IMR-90 (cell line): ENCODE measurements at regions not wholly inside any gene's neighbourhood (a gene's known extent, or its start where the extent isn't known, plus 50 kb on each side); places are given as distances from the start of the nearest gene placed in this dataset.
A peak's percentile ranks its signal among the peaks of the same experiment; 100 is the strongest.
"Not testable (repeated sequence)": the region's sequence is repeated elsewhere in the genome, so short reads cannot be mapped to it uniquely, and the experiment has no call there.

Experiments
- ATAC-seq: fragments of 200-7000 bp; cut with Tn5 transposase; 2 replicates; pipeline ENCODE4 v1.9.1; 2020; ENCODE audit warnings: low read depth, mild to moderate bottlenecking, moderate library complexity
- BruUV-seq: library from RNA; stranded (reverse); fragments of 400-500 nt; replicated peaks from 2 replicates; lab custom pipeline; 2021; lab: Mats Ljungman, UMichigan
- CTCF ChIA-PET: fragments of 300-600 bp; formaldehyde crosslinking; extraction: SDS; loops from one replicate; lab custom pipeline; 2021; ENCODE audit warnings: antibody characterized with exemption; lab: Yijun Ruan, JAX
- POLR2A ChIA-PET: fragments of 300-600 bp; sonication (Branson Sonifier 250); formaldehyde crosslinking; loops from one replicate; lab custom pipeline; 2022; ENCODE audit warnings: antibody characterized with exemption; ENCODE audit not compliant: unreplicated experiment; lab: Charles Lee
- DNase-seq: peaks from one replicate; pipeline ENCODE4 v3.0.0; 2013
- H2AFZ ChIP-seq: replicated peaks from 2 replicates; pipeline ENCODE3; 2013; ENCODE audit warnings: low read length, mild to moderate bottlenecking; ENCODE audit not compliant: poor library complexity
- H2AK5ac ChIP-seq: 2 replicates; pipeline ENCODE4 v1.6.1; 2013; ENCODE audit warnings: low read depth, low read length, inconsistent platforms
- H2AK9ac ChIP-seq: replicated peaks from 2 replicates; pipeline ENCODE3; 2013; ENCODE audit warnings: mild to moderate bottlenecking, low read depth, low read length, moderate library complexity; ENCODE audit not compliant: poor library complexity
- H2BK120ac ChIP-seq: 2 replicates; pipeline ENCODE4 v1.6.1; 2013; ENCODE audit warnings: low read depth, low read length, inconsistent platforms
- H2BK15ac ChIP-seq: 3 replicates; pipeline ENCODE4 v1.6.1; 2013; ENCODE audit warnings: low read depth, low read length, inconsistent platforms
- H2BK20ac ChIP-seq: 2 replicates; pipeline ENCODE4 v1.6.1; 2013; ENCODE audit warnings: low read depth, mild to moderate bottlenecking, inconsistent platforms, low read length, moderate library complexity
- H2BK5ac ChIP-seq: 2 replicates; pipeline ENCODE4 v1.6.1; 2013; ENCODE audit warnings: mild to moderate bottlenecking, low read depth, low read length, inconsistent platforms; ENCODE audit not compliant: poor library complexity, severe bottlenecking
- H3K14ac ChIP-seq: replicated peaks from 2 replicates; pipeline ENCODE4 v1.6.1; 2013; ENCODE audit warnings: low read depth, low read length, inconsistent platforms
- H3K18ac ChIP-seq: 2 replicates; pipeline ENCODE4 v1.6.1; 2013; ENCODE audit warnings: low read depth, low read length, control low read depth
- H3K23ac ChIP-seq: 2 replicates; pipeline ENCODE4 v1.6.1; 2013; ENCODE audit warnings: low read depth, low read length, inconsistent platforms
- H3K27ac ChIP-seq: 2 replicates; pipeline ENCODE4 v1.5.1; 2013; ENCODE audit warnings: mild to moderate bottlenecking, control low read depth, low read length; ENCODE audit not compliant: insufficient read depth
- H3K27me3 ChIP-seq: 2 replicates; pipeline ENCODE4 v1.6.1; 2013; ENCODE audit warnings: low read length; ENCODE audit not compliant: control insufficient read depth, insufficient read depth
- H3K36me3 ChIP-seq: 2 replicates; pipeline ENCODE4 v1.6.1; 2013; ENCODE audit warnings: low read length, mixed read lengths; ENCODE audit not compliant: control insufficient read depth, insufficient read depth
- H3K4ac ChIP-seq: 2 replicates; pipeline ENCODE4 v1.6.1; 2013; ENCODE audit warnings: low read depth, low read length, inconsistent platforms
- H3K4me1 ChIP-seq: 2 replicates; pipeline ENCODE4 v1.6.1; 2013; ENCODE audit warnings: low read length, mixed read lengths; ENCODE audit not compliant: control insufficient read depth, insufficient read depth
- H3K4me2 ChIP-seq: 2 replicates; pipeline ENCODE4 v1.6.1; 2013; ENCODE audit warnings: low read depth, mild to moderate bottlenecking, control low read depth, low read length, moderate library complexity
- H3K4me3 ChIP-seq: 2 replicates; pipeline ENCODE4 v1.5.1; 2013; ENCODE audit warnings: low read depth, mild to moderate bottlenecking, control low read depth, low read length, moderate library complexity; ENCODE audit not compliant: insufficient read depth
- H3K56ac ChIP-seq: 2 replicates; pipeline ENCODE4 v1.6.1; 2013; ENCODE audit warnings: low read length, inconsistent platforms; ENCODE audit not compliant: insufficient read depth; ENCODE audit errors: extremely low read depth
- H3K79me1 ChIP-seq, 2 experiments: 2 replicates each; pipeline ENCODE4 v1.6.1; 2013; ENCODE audit warnings: low read length in 2 of 2, inconsistent platforms in 1 of 2, low read depth in 1 of 2
- H3K9ac ChIP-seq: 2 replicates; pipeline ENCODE4 v1.6.1; 2013; ENCODE audit warnings: low read depth, low read length, control low read depth
- H3K9me1 ChIP-seq: 2 replicates; pipeline ENCODE4 v1.6.1; 2013; ENCODE audit warnings: low read length, inconsistent platforms; ENCODE audit not compliant: insufficient read depth
- H3K9me3 ChIP-seq: 2 replicates; pipeline ENCODE4 v1.6.1; 2013; ENCODE audit warnings: low read length; ENCODE audit not compliant: control insufficient read depth, insufficient read depth
- H4K20me1 ChIP-seq: 2 replicates; pipeline ENCODE4 v1.6.1; 2013; ENCODE audit warnings: low read length, inconsistent platforms; ENCODE audit not compliant: insufficient read depth
- H4K5ac ChIP-seq: 2 replicates; pipeline ENCODE4 v1.6.1; 2013; ENCODE audit warnings: mild to moderate bottlenecking, low read depth, low read length, control low read depth
- H4K8ac ChIP-seq, 2 experiments: 2 replicates each; pipeline ENCODE4 v1.6.1; 2013; ENCODE audit warnings: low read depth in 2 of 2, low read length in 2 of 2, control low read depth in 1 of 2, inconsistent platforms in 1 of 2
- H4K91ac ChIP-seq: 2 replicates; pipeline ENCODE4 v1.6.1; 2013; ENCODE audit warnings: low read depth, low read length, inconsistent platforms; ENCODE audit not compliant: insufficient read depth
- CEBPB ChIP-seq: IDR thresholded peaks from 2 replicates; pipeline ENCODE4 v1.6.1; 2012; ENCODE audit warnings: low read depth, low read length, improper control_type of control experiment
- MXI1 ChIP-seq: IDR thresholded peaks from 2 replicates; pipeline ENCODE4 v1.6.1; 2012; ENCODE audit warnings: low read depth, mild to moderate bottlenecking, low read length, moderate library complexity, borderline replicate concordance
- POLR2A ChIP-seq: IDR thresholded peaks from 2 replicates; pipeline ENCODE4 v1.6.1; 2012; ENCODE audit warnings: mild to moderate bottlenecking, low read depth, low read length
- RAD21 ChIP-seq: IDR thresholded peaks from 2 replicates; pipeline ENCODE4 v1.6.1; 2012; ENCODE audit warnings: low read length, improper control_type of control experiment
- RCOR1 ChIP-seq: IDR thresholded peaks from 2 replicates; pipeline ENCODE4 v1.6.1; 2012; ENCODE audit warnings: mild to moderate bottlenecking, low read length, improper control_type of control experiment; ENCODE audit not compliant: insufficient replicate concordance
- RFX5 ChIP-seq: IDR thresholded peaks from 2 replicates; pipeline ENCODE4 v1.8.0; 2012; ENCODE audit warnings: low read depth, mild to moderate bottlenecking, low read length, moderate library complexity
- SMC3 ChIP-seq: fragments of 150-350 bp; IDR thresholded peaks from 2 replicates; pipeline ENCODE4 v1.6.1; 2016; ENCODE audit warnings: low read depth, mild to moderate bottlenecking, antibody characterized with exemption, low read length, moderate library complexity
- WGBS, 2 experiments: methylation state at CpG; one replicate each; pipeline versions ENCODE4 v1.1.5 to v1.1.7; 2013; ENCODE audit warnings: missing lambda C conversion rate in 2 of 2; ENCODE audit not compliant: insufficient read length in 1 of 2; ENCODE audit errors: extremely low coverage in 2 of 2; 5-methylcytosine and 5-hydroxymethylcytosine counted together
- dilution Hi-C: fragments of 300-500 bp; cut with HindIII; formaldehyde crosslinking; loops from one replicate; pipeline ENCODE4 v1.14.3; 2018; ENCODE audit warnings: low sequenced_read_pairs; ENCODE audit not compliant: unreplicated experiment
- in situ Hi-C: fragments of 300-500 bp; cut with MboI; formaldehyde crosslinking; loops from 3 replicates; pipeline ENCODE4 v1.14.3; 2019; ENCODE audit warnings: low sequenced_read_pairs, inconsistent platforms, mixed read lengths
- intact Hi-C: fragments of 100-400 bp; cut with micrococcal nuclease; formaldehyde crosslinking; loops from 2 replicates; pipeline ENCODE4 v1.10.0; 2022

DNA sequence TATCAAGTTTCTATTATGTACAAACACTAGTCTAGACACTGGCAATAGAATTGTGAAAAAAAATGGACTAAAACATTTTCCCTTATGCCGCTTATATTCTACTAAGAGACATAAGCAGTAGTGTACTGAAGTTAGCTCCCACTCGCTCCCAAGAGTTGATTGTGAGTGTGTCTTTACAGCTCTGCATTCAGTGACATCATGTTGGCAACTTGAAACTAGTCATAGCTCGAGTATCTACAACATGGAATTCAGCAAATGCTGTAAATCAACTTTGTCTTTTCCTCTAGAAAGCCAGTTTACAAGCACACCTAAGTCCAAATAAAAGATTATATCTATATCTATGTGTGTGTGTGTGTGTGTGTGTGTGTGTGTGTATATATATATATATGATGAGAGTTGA lies 58.8 kb upstream of the MAGI2 start:
- intact Hi-C loops, result no loop called here
- POLR2A ChIA-PET, result no interaction called here

DNA sequence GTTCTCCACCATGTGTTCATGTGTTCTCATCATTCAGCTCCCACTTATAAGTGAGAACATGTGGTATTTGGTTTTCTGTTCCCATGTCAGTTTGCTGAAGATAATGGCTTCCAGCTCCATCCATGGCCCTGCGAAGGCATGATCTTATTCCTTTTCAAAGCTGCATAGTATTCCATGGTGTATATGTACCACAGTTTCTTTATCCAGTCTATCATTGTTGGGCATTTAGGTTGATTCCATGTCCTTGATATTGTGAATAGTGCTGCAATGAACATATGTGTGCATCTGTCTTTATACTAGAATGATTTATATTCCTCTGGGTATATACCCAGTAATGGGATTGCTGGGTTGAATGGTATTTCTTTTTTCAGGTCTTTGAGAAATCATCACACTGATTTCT lies 57.6 kb upstream of the MAGI2 start:
- BruUV-seq, H3K4me1 ChIP-seq, H4K8ac ChIP-seq, H2BK120ac ChIP-seq, ATAC-seq, POLR2A ChIA-PET, H3K4me2 ChIP-seq, in situ Hi-C loops, H3K4me3 ChIP-seq, H3K9me1 ChIP-seq, H3K23ac ChIP-seq, H2AK9ac ChIP-seq, H3K36me3 ChIP-seq, H3K56ac ChIP-seq, DNase-seq, H2BK15ac ChIP-seq, H3K14ac ChIP-seq, H2BK20ac ChIP-seq, H3K9ac ChIP-seq, CTCF ChIA-PET, H3K9me3 ChIP-seq, H2AK5ac ChIP-seq, H4K5ac ChIP-seq, H3K27ac ChIP-seq, H4K91ac ChIP-seq, H2AFZ ChIP-seq, H3K27me3 ChIP-seq, H3K4ac ChIP-seq, H3K79me1 ChIP-seq, H3K18ac ChIP-seq, H4K20me1 ChIP-seq, dilution Hi-C loops, H2BK5ac ChIP-seq, intact Hi-C loops: not testable (repeated sequence)
- WGBS, 2 experiments, result no CpG with 5 or more reads among the region's 1 CpG

More for the DNA sequence above, 58.8 kb upstream of the MAGI2 start:
- Histone ChIP-seq H4K20me1 (no peaks in the 10 kb centered on the region), H3K4me1 (no peaks in the 10 kb centered on the region; the same call in 1 of the 2 replicates), H4K8ac (no peak overlapping the region), H3K18ac (no peak overlapping the region), H3K23ac (no peak overlapping the region), H3K4me2 (no peak overlapping the region), H3K4ac (no peak overlapping the region), H3K4me3 (no peak overlapping the region), H2BK120ac (no peak overlapping the region), H3K36me3 (no peaks in the 10 kb centered on the region), H3K79me1 (no peaks in the 10 kb centered on the region), H3K9ac (no peak overlapping the region), H3K9me1 (no peaks in the 10 kb centered on the region), H2BK20ac (no peak overlapping the region), H3K56ac (no peak overlapping the region), H4K91ac (no peak overlapping the region), H2AFZ (no peak overlapping the region), H2BK5ac (no peak overlapping the region), H2BK15ac (no peak overlapping the region), H3K27me3 (no peaks in the 10 kb centered on the region), H4K5ac (no peak overlapping the region), H3K14ac (no peak overlapping the region), H3K27ac (no peak overlapping the region), H3K9me3 (no peaks in the 10 kb centered on the region), H2AK5ac (no peak overlapping the region), H2AK9ac (no peak overlapping the region)
- in situ Hi-C loops, result no loop called here
- no TSS peak for BruUV-seq
- TF ChIP-seq RCOR1 (no peak), RAD21 (no peak), MXI1 (no peak), POLR2A (no peak), CEBPB (no peak), RFX5 (no peak), SMC3 (no peak)
- peak; percentile 68 for DNase-seq
- no CpG with 5 or more reads among the region's 3 CpGs for WGBS, 2 experiments
- ATAC-seq, result peak; percentile 51
- dilution Hi-C loops, result no loop called here
- CTCF ChIA-PET, result no interaction called here
